SK-N-SH treated with all-trans-retinoic acid at 6 μM for 48 hours (cell line): ENCODE measurements at regions not wholly inside any gene's neighbourhood (a gene's known extent, or its start where the extent isn't known, plus 50 kb on each side); places are given as distances from the start of the nearest gene placed in this dataset.

Source experiments
- CREB5 ChIP-seq: fragments of 250-450 bp; sonication (Bioruptor Pico); IDR thresholded peaks from 2 replicates; pipeline ENCODE4 v1.5.1; 2020; ENCODE audit warnings: low read depth, mild to moderate bottlenecking, moderate library complexity
- PATZ1 ChIP-seq: fragments of 250-450 bp; sonication (Bioruptor Pico); IDR thresholded peaks from 2 replicates; pipeline ENCODE4 v1.8.0; 2020; ENCODE audit warnings: mild to moderate bottlenecking, moderate library complexity, borderline replicate concordance
- ZC3H10 ChIP-seq: fragments of 250-450 bp; sonication (Bioruptor Pico); IDR thresholded peaks from 2 replicates; pipeline ENCODE4 v1.5.1; 2021; ENCODE audit warnings: mild to moderate bottlenecking, moderate library complexity
- ZFP30 ChIP-seq: fragments of 450-650 bp; formaldehyde crosslinking; IDR thresholded peaks from 2 replicates; pipeline ENCODE4 v1.5.0; 2022; ENCODE audit warnings: mild to moderate bottlenecking, moderate library complexity
- ZNF565 ChIP-seq: fragments of 450-650 bp; formaldehyde crosslinking; conservative IDR thresholded peaks from 2 replicates; pipeline ENCODE4 v1.5.0; 2020; ENCODE audit warnings: low read depth, mild to moderate bottlenecking, moderate library complexity

GRCh38 chr1:14143777-14144176, 443.8 kb downstream of the PRDM2 start:
- no peak for TF ChIP-seq ZC3H10 (CRISPR knock-in tag)
- TF ChIP-seq ZNF565 (CRISPR knock-in tag), result no peak
- no peak for TF ChIP-seq ZFP30 (CRISPR knock-in tag)
- TF ChIP-seq PATZ1 (CRISPR knock-in tag), result no peak
- TF ChIP-seq CREB5 (CRISPR knock-in tag), result no peak
